Mucosa of stomach (tissue), 1 donor: ENCODE measurements at regions not wholly inside any gene's neighbourhood (a gene's known extent, or its start where the extent isn't known, plus 50 kb on each side); places are given as distances from the start of the nearest gene placed in this dataset.

ENCODE experiments used
- H3K27me3 ChIP-seq: one replicate; pipeline ENCODE4 v1.7.0; 2013; ENCODE audit warnings: mild to moderate bottlenecking, low read length; ENCODE audit not compliant: control insufficient read depth, insufficient read depth
- H3K36me3 ChIP-seq: one replicate; pipeline ENCODE4 v1.7.0; 2013; ENCODE audit warnings: low read length; ENCODE audit not compliant: control insufficient read depth, insufficient read depth
- H3K4me1 ChIP-seq: one replicate; pipeline ENCODE4 v1.7.0; 2013; ENCODE audit warnings: mild to moderate bottlenecking, low read length; ENCODE audit not compliant: control insufficient read depth, insufficient read depth
- H3K4me3 ChIP-seq: one replicate; pipeline ENCODE4 v1.7.0; 2013; ENCODE audit warnings: low read length
- H3K9ac ChIP-seq: one replicate; pipeline ENCODE4 v1.7.0; 2013; ENCODE audit warnings: mild to moderate bottlenecking, low read length, moderate library complexity
- H3K9me3 ChIP-seq: one replicate; pipeline ENCODE4 v1.7.0; 2013; ENCODE audit warnings: mild to moderate bottlenecking, low read length, moderate library complexity; ENCODE audit not compliant: control insufficient read depth
- donor health status: Pancreatic carcinoma.

GRCh38 chr22:27514601-27515523, 286.7 kb downstream of the MN1 start:
- Histone ChIP-seq H3K36me3 (no peaks in the 10 kb centered on the region), H3K27me3 (no peaks in the 10 kb centered on the region), H3K9me3 (no peaks in the 10 kb centered on the region), H3K4me3 (no peak overlapping the region), H3K4me1 (peaks cover 8% of the 10 kb centered on the region), H3K9ac (no peak overlapping the region)

DNA sequence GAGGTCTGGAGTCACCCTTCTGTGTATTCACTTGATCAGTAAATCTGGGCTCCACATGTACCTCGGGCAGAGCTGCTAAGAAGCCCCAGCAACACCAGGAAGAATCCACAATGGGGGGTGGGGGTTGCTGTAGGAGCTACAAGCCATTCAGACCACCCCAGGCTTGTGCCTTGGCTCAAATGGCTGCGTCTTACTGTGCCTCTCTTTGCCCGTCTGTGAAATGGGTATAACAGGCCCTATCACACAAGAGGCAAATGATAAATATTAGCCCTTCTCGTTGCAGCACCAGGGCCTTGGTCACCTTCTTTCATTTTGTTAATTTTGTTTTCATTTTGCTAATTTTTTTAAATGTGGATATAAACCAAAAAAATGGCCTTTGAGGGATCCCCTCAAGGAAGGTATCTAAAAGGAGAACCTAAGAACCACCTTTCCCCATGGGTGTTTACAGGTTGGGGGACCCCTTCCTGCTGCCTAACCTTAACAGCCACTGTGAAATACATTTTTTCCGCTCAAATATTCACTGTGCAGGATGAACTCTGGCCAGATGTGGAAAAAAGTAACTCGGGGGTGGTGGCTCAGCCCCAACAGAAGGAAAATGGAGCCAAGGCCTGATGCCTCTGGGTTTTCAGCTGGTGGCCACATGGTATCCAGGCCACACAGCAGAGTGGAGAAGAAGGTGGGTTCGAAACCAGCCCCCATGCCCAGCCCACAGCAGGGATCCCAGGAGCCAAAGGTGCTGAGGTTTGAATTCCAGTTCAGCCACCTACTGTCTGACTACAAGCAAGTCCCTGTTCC, 284.0 kb downstream of the MN1 start:
- no peaks in the 10 kb centered on the region for H3K36me3 ChIP-seq

GRCh38 chr22:27518531-27519340, 282.8 kb downstream of the MN1 start:
- Histone ChIP-seq H3K4me1 (no peaks in the 10 kb centered on the region), H3K27me3 (no peaks in the 10 kb centered on the region), H3K9ac (no peak overlapping the region), H3K4me3 (no peak overlapping the region), H3K9me3 (no peaks in the 10 kb centered on the region), H3K36me3 (no peaks in the 10 kb centered on the region)

More for the DNA sequence above, 284.0 kb downstream of the MN1 start:
- peaks cover 1% of the 10 kb centered on the region for H3K4me1 ChIP-seq
- no peak overlapping the region for H3K9ac ChIP-seq
- no peaks in the 10 kb centered on the region for H3K9me3 ChIP-seq
- no peak overlapping the region for H3K4me3 ChIP-seq
- no peaks in the 10 kb centered on the region for H3K27me3 ChIP-seq

DNA sequence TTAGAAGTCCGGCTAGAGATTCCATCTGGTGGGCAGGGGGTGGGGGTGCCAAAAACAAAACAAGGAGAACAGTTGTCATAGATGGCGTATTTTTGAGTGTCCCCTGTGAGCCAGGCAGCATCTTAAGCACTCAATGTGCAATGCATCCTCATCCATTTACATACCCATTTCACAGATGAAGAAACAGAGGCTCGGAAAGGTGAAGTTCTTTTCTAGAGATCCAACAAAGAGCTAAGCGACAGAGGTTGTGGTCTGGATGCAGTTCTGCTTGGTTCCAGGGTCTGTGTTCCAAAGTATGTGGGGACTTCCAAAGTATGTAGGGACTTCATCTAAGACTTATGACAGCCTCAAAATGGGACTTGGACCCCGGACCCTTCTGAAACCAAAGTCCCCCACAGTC, 277.8 kb downstream of the MN1 start:
- Histone ChIP-seq H3K9me3 (no peaks in the 10 kb centered on the region), H3K4me3 (no peak overlapping the region), H3K9ac (no peak overlapping the region), H3K27me3 (no peaks in the 10 kb centered on the region), H3K36me3 (no peaks in the 10 kb centered on the region), H3K4me1 (no peaks in the 10 kb centered on the region)

- H3K9ac ChIP-seq, result no peak overlapping the region
- H3K4me3 ChIP-seq, result no peak overlapping the region
- no peaks in the 10 kb centered on the region for H3K4me1 ChIP-seq
- no peaks in the 10 kb centered on the region for H3K36me3 ChIP-seq
- H3K9me3 ChIP-seq, result no peaks in the 10 kb centered on the region
- no peaks in the 10 kb centered on the region for H3K27me3 ChIP-seq
Observed at GRCh38 chr22:27525711-27526110, 275.8 kb downstream of the MN1 start.

GRCh38 chr22:27526901-27527300, 274.7 kb downstream of the MN1 start:
- Histone ChIP-seq H3K9ac (no peak overlapping the region), H3K27me3 (no peaks in the 10 kb centered on the region), H3K4me1 (no peaks in the 10 kb centered on the region), H3K36me3 (no peaks in the 10 kb centered on the region), H3K4me3 (no peak overlapping the region), H3K9me3 (no peaks in the 10 kb centered on the region)

- no peaks in the 10 kb centered on the region for H3K4me1 ChIP-seq
- no peak overlapping the region for H3K9ac ChIP-seq
- no peaks in the 10 kb centered on the region for H3K9me3 ChIP-seq
- H3K27me3 ChIP-seq, result no peaks in the 10 kb centered on the region
- H3K36me3 ChIP-seq, result no peaks in the 10 kb centered on the region
- H3K4me3 ChIP-seq, result no peak overlapping the region
Observed at GRCh38 chr22:27531782-27532530, 269.6 kb downstream of the MN1 start.

DNA sequence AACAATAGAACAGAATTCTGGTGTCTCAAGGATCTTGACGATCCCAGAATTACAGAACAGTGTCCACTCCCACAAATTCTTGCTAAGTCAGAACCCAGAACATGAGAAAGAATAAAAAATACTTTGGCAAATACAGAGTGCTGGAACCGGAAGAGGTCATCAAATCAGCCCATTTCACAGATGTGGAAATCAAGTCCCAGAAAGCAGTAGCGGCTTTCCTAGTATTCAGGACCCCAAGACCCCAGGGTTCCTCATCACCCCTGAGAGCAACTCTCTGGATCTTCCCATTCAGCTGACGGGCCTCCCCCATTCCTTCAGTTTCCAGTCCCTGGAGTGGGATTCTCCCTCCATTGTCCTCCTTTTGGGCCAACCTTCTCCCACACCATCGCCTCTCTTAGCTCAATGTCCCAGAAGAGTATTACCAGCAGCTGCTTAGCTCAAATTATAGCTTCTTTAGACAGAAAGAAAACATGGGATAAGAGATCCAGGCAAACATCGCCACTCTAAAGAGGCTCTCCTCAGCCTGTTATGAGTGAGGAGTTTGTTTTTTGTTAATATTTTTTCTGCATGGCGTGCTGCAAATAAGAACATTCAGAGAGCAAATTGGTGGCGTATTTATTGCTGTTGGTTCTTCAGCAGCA, 268.3 kb downstream of the MN1 start:
- no peak overlapping the region for H3K4me3 ChIP-seq

DNA sequence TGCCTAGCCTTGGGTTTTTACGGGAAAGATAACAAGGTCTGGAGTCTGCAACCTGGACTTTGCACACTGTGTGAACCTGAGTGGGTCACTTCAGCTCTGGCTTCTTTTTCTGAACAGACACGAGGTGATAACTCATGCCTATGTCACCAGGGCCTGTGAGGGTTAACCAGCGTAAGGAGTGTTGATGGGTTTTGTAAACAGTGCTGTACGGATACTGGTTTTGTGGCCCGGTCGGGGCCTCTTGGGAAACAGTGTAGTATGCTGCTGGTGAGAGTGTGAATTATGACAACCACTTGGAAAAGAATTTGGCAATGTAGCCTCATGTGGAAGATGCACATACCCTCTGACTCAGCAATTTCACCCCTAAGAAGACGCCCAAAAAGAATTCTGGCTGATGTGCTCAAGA, 266.8 kb downstream of the MN1 start:
- H3K27me3 ChIP-seq, result no peaks in the 10 kb centered on the region
- H3K9ac ChIP-seq, result no peak overlapping the region
- H3K9me3 ChIP-seq, result no peaks in the 10 kb centered on the region
- H3K36me3 ChIP-seq, result no peaks in the 10 kb centered on the region
- no peak overlapping the region for H3K4me3 ChIP-seq
- H3K4me1 ChIP-seq, result no peaks in the 10 kb centered on the region

More for the DNA sequence above, 268.3 kb downstream of the MN1 start:
- Histone ChIP-seq H3K4me1 (no peaks in the 10 kb centered on the region), H3K36me3 (no peaks in the 10 kb centered on the region), H3K9me3 (no peaks in the 10 kb centered on the region), H3K9ac (no peak overlapping the region), H3K27me3 (no peaks in the 10 kb centered on the region)

GRCh38 chr22:27535452-27535851, 266.1 kb downstream of the MN1 start:
- H3K4me3 ChIP-seq, result no peak overlapping the region
- no peaks in the 10 kb centered on the region for H3K4me1 ChIP-seq
- no peak overlapping the region for H3K9ac ChIP-seq
- no peaks in the 10 kb centered on the region for H3K9me3 ChIP-seq
- H3K36me3 ChIP-seq, result no peaks in the 10 kb centered on the region
- H3K27me3 ChIP-seq, result peaks cover under 1% of the 10 kb centered on the region

DNA sequence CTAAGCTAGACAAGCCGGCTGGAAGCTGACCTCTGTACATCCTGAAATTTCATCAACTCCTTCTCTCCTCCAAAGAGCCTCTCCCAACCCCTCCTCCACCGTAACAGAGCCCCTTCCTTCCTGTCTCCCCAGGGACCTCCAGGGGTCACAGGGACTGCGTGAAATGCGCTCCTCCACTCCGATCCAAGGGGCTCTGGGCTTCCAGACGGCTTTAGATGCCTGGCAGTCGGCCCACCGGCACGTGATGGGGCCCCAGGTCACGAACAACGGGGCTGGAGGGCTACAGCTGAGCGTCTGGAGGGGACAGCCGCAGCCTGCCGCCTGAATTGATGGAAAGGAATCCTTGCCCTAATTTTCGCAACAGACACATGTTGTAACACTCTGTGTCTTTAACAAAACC, 264.1 kb downstream of the MN1 start:
- H3K4me1 ChIP-seq, result no peaks in the 10 kb centered on the region
- H3K9me3 ChIP-seq, result no peaks in the 10 kb centered on the region
- H3K9ac ChIP-seq, result no peak overlapping the region
- no peak overlapping the region for H3K4me3 ChIP-seq
- no peaks in the 10 kb centered on the region for H3K36me3 ChIP-seq
- H3K27me3 ChIP-seq, result peaks cover 3% of the 10 kb centered on the region
